ENCODE measurements at regions not wholly inside any gene's neighbourhood (a gene's known extent, or its start where the extent isn't known, plus 50 kb on each side); places are given as distances from the start of the nearest gene placed in this dataset.

- no peak for DNase-seq
These were observed 107.3 kb upstream of the APC start for GRCh38 chr5:112630246-112631009.

DNA sequence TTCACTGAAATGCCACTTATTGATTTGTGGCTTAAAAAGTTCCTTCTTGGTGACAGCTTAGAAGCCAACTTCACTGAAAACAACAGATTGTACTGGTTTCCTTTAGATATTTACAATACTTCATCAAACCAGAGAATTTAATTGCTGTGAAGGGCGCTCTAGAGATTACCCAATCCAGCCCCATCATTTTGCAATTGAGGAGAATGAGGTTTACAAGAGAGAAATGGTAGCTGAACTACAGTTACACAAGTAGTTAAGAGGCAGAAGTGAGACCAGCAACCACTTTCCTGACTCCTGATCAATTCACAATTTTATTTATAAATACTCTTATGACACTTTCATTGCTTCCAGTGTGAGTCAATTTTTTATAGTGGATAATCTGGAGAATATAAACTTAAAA, 103.5 kb upstream of the APC start:
- no peak for DNase-seq

DNA sequence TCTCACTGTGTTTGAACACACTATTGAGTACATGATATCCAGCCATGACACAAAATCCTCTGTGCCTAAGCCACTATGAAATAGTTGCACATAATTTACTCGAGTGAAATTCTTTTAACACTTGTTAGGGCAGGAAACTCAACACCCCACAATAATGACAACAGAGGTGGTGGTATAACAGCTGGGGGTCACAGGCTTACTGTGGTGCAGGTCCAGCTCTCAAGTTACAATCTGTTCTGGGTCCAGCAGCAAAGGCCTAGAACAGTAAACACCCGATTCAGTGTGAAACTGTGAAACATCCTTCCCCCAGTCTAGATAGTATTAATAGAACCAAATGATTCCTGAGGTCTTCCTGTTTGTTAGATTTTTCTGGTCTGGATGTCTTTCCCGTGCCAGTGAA, 102.9 kb upstream of the APC start:
- no peak for DNase-seq

DNA sequence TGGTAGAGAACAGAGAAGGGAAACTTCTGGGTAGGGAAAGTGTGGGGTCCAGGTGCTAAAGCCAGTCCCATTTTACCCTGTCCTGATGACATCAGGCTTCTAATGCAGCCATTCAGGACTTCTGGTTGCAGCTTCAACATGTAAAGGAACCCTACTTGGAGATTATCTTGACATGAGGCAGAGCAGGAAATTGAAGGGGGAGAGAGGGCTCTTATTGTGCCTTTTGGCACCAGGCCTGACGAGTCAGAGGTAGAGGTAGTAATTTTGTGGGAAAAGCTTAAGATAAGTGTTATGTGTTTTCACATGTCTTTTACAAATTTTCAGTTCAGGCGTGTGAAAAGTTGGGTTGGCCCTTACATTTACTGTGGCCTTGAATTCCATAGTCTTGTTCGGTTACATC, 102.4 kb upstream of the APC start:
- no peak for DNase-seq

DNA sequence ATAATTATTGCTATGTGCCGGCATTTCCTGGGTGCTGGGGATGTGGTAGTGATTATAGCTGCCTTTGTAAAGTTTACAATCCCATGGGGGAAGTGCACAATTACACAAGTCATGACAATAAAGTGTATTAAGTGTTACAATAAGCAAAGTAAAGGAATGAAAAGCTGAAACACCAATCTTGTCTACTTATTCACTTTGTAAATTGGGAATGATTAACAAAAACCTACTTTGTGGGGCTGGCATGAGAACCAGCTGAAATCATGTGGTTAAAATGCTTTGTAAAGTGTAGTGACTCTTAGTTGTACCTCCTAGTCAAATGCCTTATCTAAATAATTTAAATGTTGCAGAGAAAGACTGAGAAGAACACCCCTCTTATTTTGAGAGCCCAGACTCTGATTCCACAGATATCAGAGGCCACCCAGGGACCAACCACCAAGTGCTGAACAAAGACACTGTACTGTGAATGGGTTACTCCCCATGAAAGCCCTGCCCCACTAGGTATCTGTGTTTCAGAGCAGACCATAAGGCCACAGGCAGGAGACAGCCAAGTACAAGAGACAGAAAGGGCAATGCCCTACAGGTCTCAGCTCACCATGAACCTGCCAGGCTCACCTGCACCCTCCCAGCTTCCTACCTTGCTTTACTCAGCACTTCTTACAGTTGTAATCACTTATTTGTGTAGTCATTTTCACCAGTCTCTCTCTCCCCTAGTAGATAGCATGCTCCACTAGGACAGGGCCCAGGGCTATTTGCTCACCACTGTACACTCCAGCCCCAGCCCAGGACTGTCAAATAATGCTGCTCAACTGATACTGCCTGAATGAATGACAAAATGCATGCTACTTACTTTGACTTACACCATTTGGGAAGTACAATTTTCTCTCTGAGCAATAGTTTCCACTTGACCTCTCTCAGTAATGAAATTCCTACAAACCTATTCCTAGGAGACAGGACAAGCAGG, 101.6 kb upstream of the APC start:
- no peak for DNase-seq

DNA sequence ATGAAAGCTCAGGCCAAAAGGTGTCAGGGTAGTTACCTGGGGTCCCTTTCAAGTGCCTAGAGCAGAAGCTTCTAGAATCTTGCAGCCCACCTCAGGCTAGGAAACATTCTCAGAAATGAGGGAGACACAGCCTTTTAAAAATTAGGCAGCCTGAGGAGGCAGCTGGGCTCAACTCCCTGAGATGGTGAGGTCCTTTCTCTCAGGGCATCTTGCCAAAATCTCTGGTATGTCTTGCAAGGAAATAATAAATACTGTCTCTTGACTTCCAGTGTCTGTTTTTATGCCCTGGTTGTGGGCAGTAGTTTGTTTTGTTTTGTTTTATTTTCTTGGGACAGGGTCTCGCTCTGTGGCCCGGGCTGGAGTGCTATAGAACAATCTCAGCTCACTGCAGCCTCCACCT, 100.9 kb upstream of the APC start:
- DNase-seq = no peak

GRCh38 chr5:112637343-112637742, 100.3 kb upstream of the APC start:
- DNase-seq = no peak

GRCh38 chr5:112640546-112640945, 97.1 kb upstream of the APC start:
- no peak for DNase-seq

- no peak for DNase-seq
These were observed 96.1 kb upstream of the APC start for GRCh38 chr5:112641515-112642110.

- DNase-seq = no peak
These were observed 94.8 kb upstream of the APC start for GRCh38 chr5:112642885-112643284.

DNA sequence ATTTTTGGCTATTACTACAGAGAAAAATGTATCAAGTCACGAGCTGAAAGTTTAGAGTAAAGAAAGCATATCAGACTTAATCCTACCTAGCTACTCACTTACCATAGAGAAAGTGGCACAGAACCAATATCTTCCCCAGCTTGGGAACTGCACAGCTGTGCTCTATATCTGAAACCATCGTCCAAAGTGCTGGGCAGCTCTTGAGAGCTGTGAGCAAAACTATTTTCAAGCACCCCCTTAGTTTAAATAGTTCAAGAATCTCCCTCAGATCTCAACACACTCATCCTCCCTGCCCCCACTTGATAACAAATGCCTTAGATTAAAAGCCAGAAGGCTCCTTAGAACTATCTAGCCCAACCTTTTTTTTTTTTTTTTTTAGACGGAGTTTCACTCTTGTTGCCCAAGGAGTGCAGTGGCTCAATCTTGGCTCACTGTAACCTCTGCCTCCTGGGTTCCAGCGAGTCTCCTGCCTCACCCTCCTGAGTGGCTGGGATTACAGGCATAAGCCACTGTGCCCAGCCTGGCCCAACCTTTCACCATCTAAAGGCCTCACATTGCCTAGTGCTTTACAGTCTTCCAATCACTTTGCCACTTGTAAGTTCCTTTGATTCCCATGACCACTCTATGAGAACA, 94.2 kb upstream of the APC start:
- no peak for DNase-seq

DNA sequence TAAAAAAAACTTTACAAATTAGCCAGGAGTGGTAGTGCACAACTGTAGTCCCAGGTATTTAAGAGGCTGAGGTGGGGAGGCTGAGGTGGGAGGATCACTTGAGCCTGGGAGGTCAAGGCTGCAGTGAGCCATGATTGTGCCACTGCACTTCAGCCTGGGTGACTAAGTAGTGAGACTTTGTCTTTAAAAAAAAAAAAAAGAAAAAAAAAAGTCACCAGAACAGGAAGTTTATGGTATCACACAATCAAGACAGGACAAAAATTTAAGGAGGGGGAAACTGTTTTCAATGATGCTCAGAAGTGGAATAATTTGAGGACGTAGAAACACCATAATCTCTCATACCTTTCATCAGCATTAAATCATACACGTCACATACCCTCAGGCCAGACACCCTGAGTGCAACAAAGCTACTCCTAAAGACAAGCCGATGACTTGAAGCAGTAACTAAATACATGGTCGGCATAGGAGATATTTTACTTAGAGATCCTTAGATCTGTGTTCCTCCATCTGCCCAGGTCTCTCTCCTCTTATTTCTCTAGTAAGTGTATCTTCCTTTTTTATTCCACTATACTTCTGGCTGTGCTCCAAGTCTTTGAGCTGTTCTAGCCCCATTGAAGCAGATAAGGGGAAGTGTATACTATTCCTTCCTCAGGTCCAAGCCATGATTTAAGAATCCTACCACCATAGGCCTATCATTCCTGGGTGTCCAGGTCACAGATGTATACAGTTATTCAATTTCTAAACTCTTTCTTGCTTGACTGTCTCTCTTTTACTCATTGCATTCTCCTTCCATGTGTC, 91.3 kb upstream of the APC start:
- DNase-seq = no peak

DNA sequence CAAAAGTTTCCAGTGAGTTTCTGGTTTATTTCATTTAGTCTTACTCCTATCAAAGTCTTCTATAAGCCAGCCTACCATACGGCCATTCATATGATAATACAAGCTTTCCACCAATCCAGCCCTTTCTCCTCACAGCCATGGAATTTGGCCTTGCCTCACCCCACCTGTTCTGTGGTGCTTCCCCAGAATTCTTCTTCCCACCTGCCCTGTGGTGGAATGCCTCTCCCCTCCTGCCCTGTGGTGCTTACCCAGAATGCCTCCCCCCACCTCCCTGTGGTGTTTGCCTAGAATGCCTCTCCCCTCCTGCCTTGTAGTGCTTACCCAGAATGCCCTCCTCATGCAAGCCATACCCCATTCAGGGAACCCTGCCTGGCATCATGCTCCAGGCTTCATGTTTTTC, 90.3 kb upstream of the APC start:
- DNase-seq = no peak

DNA sequence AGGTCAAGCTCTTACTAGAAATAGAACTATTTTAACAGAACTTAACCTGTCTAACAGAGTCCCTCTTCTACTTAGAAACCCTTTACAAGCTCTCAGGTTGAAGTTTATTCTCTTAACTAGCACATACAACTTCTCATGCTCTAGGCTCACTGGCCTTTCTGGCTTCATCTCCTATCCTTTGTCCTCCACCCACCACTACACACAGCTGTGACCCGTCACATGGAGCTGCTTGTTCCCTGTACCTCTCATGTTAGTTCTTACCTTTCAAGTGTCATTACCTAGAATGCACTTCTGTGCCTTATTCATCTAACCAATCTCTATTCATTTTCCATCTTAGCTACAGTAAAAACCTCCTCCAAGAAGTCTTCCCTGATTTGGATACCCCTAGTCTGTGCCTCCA, 89.4 kb upstream of the APC start:
- no peak for DNase-seq

- DNase-seq = no peak
These were observed 87.8 kb upstream of the APC start for GRCh38 chr5:112649882-112650281.

DNA sequence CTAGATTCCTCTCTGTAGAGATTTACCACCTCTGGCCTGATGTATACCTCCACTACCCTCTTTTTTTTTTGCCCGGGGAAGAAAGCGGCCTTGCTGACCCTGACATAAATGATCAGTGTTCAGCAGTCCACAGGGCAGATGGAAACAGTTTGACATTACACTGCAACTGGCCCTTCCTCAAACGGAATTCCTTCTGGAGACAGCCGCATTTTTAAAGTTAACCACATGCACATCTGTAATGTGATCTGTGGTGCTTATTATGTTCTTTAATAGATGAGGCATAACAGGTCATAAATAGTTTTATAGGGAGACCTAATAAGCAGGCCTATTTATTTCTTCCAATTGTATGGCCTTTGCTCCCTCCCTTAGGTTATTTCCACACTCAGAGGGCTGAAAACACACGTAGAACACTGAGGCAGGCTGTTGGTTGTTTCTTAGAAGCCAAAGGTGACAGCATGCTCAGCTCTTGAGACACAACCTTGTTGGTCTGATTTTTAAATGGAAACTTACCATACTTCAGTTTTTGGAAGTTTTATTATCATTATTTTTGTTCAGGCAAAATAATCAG, 84.0 kb upstream of the APC start:
- no peak for DNase-seq

DNA sequence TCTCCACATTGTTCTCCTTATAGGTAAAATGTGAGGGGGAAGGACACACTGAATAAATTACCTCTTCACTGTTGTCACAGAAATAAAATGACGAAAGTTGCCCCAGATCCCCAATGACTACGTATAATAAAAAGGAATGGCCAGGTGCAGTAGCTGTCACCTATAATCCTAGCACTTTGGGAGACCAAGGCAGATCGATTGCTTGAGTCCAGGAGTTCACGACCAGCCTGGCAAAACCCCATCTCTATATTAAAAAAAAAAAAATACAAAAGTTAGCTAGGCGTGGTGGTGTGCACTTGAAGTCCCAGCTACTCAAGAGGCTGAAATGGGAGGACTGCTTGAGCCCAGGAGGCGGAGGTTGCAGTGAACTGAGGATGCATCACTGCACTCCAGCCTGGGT, 82.2 kb upstream of the APC start:
- DNase-seq = no peak

DNA sequence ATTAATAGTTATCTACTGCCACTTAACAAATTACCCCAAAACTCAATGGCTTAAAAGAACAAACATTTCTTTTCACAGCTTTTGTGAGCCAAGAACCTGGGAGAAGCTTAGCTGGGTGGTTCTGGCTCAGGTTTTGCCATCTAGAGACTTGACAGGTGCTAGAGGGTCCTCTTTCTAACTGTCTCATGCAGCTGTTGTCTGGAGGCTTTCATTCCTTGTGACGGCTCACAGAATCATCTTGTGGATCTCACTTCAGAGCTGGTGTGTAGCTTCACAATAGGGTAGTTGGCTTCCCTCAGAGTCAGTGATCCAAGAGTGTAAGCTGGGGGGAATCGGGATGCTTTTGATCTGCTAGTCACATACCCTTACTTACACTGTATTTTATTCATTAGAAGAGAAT, 81.2 kb upstream of the APC start:
- no peak for DNase-seq

- no peak for DNase-seq
These were observed 79.9 kb upstream of the APC start for GRCh38 chr5:112657804-112658203.

DNA sequence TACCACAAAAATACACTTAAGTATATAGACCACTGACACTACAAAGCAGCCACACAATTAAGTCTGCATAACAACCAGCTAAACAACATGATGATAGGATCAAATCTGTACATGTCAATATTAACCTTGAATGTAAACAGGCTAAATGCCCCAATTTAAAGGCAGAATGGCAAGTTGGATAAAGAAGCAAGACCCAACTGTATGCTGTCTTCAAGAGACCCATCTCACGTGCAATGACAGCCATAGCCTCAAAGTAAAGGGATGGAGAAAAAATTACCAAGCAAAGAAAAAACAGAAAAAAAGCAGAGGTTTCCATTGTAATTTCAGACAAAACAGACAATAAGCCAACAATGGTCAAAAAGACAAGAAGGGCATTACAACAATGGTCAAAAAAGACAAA, 77.3 kb upstream of the APC start:
- no peak for DNase-seq

DNA sequence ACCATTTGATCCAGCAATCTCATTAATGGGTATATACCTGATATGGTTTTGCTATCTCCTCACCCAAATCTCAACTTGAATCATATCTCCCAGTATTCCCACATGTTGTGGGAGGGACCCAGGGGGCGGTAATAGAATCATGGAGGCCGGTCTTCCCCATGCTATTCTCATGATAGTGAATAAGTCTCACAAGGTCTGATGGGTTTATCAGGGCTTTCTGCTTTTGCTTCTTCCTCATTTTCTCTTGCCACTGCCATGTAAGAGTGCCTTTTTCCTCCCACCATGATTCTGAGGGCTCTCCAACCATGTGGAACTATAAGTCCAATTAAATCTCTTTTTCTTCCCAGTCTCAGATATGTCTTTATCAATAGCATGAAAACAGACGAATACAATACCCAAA, 74.5 kb upstream of the APC start:
- no peak for DNase-seq

DNA sequence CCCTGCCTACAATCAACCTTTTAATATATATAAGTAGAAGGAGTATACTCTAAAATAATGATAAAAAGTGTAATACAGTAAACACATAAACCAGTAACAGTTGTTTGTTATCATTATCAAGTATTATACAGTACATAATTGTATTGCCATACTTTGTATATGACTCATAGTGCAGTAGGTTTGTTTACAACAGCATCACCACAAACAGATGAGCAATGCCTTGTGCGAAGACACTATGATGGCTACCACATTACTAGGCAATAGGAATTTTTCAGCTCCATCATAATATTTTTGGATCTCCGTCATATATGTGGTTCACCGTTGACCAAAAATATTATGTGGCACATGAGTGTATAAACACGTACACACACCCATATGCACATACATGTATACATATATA, 69.7 kb upstream of the APC start:
- no peak for DNase-seq
